CD4-positive, alpha-beta T cell (primary cell): ENCODE measurements at regions not wholly inside any gene's neighbourhood (a gene's known extent, or its start where the extent isn't known, plus 50 kb on each side); places are given as distances from the start of the nearest gene placed in this dataset.

Experiments
- ATAC-seq: fragments of 200-7000 bp; cut with Tn5 transposase; one replicate; pipeline ENCODE4 v1.10.0; 2022; ENCODE audit warnings: mild to moderate bottlenecking; ENCODE audit not compliant: poor library complexity
- CTCF ChIA-PET: fragments of 350-600 bp; sonication (Branson Sonifier 250); formaldehyde crosslinking; loops from one replicate; lab custom pipeline; 2021; ENCODE audit warnings: antibody characterized with exemption, inconsistent platforms; lab: Charles Lee
- POLR2A ChIA-PET: fragments of 350-600 bp; sonication (Branson Sonifier 250); formaldehyde crosslinking; loops from one replicate; lab custom pipeline; 2021; ENCODE audit warnings: antibody characterized with exemption, inconsistent platforms; lab: Charles Lee
- DNase-seq, 14 experiments: peaks; one replicate each; pipeline ENCODE4 v3.0.0-alpha.2; 2013 to 2020; ENCODE audit warnings: mixed read lengths in 2 of 14
- H3K27ac ChIP-seq, 2 donors: one replicate each; pipeline versions ENCODE4 v1.5.1 to v1.7.0; 2013; ENCODE audit warnings: low read length in 2 of 2, low read depth in 1 of 2, mild to moderate bottlenecking in 1 of 2
- H3K27me3 ChIP-seq, 2 experiments: 1 replicate in 1 of 2; 2 replicates in 1 of 2; pipeline versions ENCODE4 v1.6.1 to v1.7.0; 2013; ENCODE audit warnings: low read length in 2 of 2, control low read depth in 1 of 2, mild to moderate bottlenecking in 1 of 2, moderate library complexity in 1 of 2; ENCODE audit not compliant: insufficient read depth in 2 of 2, control insufficient read depth in 1 of 2
- H3K36me3 ChIP-seq: one replicate; pipeline ENCODE4 v1.6.1; 2013; ENCODE audit warnings: low read length, control low read depth; ENCODE audit not compliant: insufficient read depth
- H3K4me1 ChIP-seq: one replicate; pipeline ENCODE4 v1.6.1; 2013; ENCODE audit warnings: low read length, control low read depth; ENCODE audit not compliant: insufficient read depth
- H3K4me3 ChIP-seq: one replicate; pipeline ENCODE4 v1.5.1; 2013; ENCODE audit warnings: mild to moderate bottlenecking, low read length, moderate library complexity
- H3K9me3 ChIP-seq, 2 experiments: 1 replicate in 1 of 2; 2 replicates in 1 of 2; pipeline versions ENCODE4 v1.6.1 to v1.7.0; 2013; ENCODE audit warnings: low read length in 2 of 2, mild to moderate bottlenecking in 2 of 2, control low read depth in 1 of 2, moderate library complexity in 1 of 2; ENCODE audit not compliant: control insufficient read depth in 1 of 2, insufficient read depth in 1 of 2
- H3K27ac Mint-ChIP-seq: one replicate; pipeline ENCODE4 v1.8.0; 2020; ENCODE audit warnings: mixed read lengths
- H3K27me3 Mint-ChIP-seq: one replicate; pipeline ENCODE4 v1.8.0; 2021; ENCODE audit warnings: mixed read lengths
- H3K36me3 Mint-ChIP-seq: one replicate; pipeline ENCODE4 v1.8.0; 2021; ENCODE audit warnings: low read depth, mixed read lengths
- H3K4me1 Mint-ChIP-seq: one replicate; pipeline ENCODE4 v1.8.0; 2021; ENCODE audit warnings: low read depth, mixed read lengths
- H3K4me3 Mint-ChIP-seq: one replicate; pipeline ENCODE4 v1.8.0; 2020; ENCODE audit warnings: mild to moderate bottlenecking, mixed read lengths
- H3K9me3 Mint-ChIP-seq: one replicate; pipeline ENCODE4 v1.8.0; 2020; ENCODE audit warnings: mixed read lengths
- intact Hi-C, 2 experiments: fragments of 100-400 bp; cut with DNase I in 1 of 2; cut with micrococcal nuclease in 1 of 2; formaldehyde crosslinking; loops; one replicate each; pipeline versions ENCODE4 v1.15.1 to v1.9.0; 2023 to 2025; cut with DNase I, micrococcal nuclease
- TF ChIP-seq, protein P1 (sequence below): fragments of 200-600 bp; IDR thresholded peaks from one replicate; pipeline ENCODE4 v1.8.0; 2022; ENCODE audit warnings: antibody characterized with exemption, mild to moderate bottlenecking

DNA sequence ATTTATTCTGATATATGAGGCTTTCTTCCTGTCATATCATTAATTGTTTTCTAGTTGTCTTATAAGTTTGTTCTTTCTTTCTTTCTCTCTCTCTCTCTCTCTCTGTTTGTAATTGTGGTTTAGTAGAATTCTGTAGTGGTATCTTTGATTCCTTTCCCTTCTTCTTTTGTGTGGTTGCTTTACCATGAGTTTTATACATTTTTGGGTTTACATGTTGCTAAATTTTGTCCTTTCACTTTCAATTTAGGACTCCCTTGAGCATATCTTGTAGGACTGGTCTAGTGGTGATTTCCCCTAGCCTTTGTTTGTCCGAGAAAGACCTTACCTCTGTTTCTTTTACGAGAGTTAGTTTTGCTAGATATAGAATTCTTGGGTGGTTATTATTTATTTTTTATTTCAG, 162.3 kb upstream of the CHRM3 start:
- Mint-ChIP-seq H3K27me3 (no peaks in the 10 kb centered on the region), H3K4me1 (no peaks in the 10 kb centered on the region), H3K36me3 (no peaks in the 10 kb centered on the region), H3K4me3 (no peak overlapping the region), H3K9me3 (peaks cover 14% of the 10 kb centered on the region), H3K27ac (no peak overlapping the region)
- Histone ChIP-seq H3K36me3 (no peaks in the 10 kb centered on the region), H3K4me1 (no peaks in the 10 kb centered on the region), H3K27me3 (no peaks in the 10 kb centered on the region), H3K27ac (no peak overlapping the region), H3K4me3 (no peak overlapping the region), H3K9me3 (peaks cover 8 to 9% of the 10 kb centered on the region in 2 experiments)
- no peak for ATAC-seq
- DNase-seq, result no peak
- TF ChIP-seq, protein P1, sequence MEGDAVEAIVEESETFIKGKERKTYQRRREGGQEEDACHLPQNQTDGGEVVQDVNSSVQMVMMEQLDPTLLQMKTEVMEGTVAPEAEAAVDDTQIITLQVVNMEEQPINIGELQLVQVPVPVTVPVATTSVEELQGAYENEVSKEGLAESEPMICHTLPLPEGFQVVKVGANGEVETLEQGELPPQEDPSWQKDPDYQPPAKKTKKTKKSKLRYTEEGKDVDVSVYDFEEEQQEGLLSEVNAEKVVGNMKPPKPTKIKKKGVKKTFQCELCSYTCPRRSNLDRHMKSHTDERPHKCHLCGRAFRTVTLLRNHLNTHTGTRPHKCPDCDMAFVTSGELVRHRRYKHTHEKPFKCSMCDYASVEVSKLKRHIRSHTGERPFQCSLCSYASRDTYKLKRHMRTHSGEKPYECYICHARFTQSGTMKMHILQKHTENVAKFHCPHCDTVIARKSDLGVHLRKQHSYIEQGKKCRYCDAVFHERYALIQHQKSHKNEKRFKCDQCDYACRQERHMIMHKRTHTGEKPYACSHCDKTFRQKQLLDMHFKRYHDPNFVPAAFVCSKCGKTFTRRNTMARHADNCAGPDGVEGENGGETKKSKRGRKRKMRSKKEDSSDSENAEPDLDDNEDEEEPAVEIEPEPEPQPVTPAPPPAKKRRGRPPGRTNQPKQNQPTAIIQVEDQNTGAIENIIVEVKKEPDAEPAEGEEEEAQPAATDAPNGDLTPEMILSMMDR, result no peak
- intact Hi-C loops, result no loop called here
- POLR2A ChIA-PET, result no interaction called here
- CTCF ChIA-PET, result no interaction called here

DNA sequence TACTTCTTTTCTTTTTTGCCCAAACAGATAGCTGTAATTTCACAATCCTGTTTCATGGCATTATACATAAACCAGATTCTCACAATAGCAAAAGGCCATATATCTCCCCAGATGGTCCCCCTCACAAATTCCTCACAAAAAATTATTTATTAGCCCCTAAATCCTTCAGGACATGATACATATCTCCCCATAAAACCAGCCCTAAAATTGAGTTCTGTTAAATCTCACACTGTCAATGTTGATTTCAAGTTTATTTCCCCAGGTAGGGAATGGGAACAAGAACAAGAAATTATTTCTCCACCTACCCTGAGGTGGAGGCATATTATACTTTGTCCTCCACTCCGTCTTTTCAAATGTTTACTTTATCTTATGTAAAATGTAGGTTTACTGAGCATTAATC, 163.4 kb upstream of the CHRM3 start:
- Histone ChIP-seq H3K36me3 (no peaks in the 10 kb centered on the region), H3K27ac (no peak overlapping the region), H3K4me1 (no peaks in the 10 kb centered on the region), H3K27me3 (no peaks in the 10 kb centered on the region), H3K9me3 (peaks cover 8 to 9% of the 10 kb centered on the region in 2 experiments), H3K4me3 (no peak overlapping the region)
- TF ChIP-seq, protein P1, result no peak
- no peak overlapping the region for H3K4me3 Mint-ChIP-seq
- H3K27ac Mint-ChIP-seq, result no peak overlapping the region
- no peaks in the 10 kb centered on the region for H3K4me1 Mint-ChIP-seq
- CTCF ChIA-PET, result no interaction called here
- intact Hi-C loops, result no loop called here
- ATAC-seq (no peak), DNase-seq (no peak)
- no peaks in the 10 kb centered on the region for H3K36me3 Mint-ChIP-seq
- no peaks in the 10 kb centered on the region for H3K27me3 Mint-ChIP-seq
- POLR2A ChIA-PET, result no interaction called here
- peaks cover 14% of the 10 kb centered on the region for H3K9me3 Mint-ChIP-seq

DNA sequence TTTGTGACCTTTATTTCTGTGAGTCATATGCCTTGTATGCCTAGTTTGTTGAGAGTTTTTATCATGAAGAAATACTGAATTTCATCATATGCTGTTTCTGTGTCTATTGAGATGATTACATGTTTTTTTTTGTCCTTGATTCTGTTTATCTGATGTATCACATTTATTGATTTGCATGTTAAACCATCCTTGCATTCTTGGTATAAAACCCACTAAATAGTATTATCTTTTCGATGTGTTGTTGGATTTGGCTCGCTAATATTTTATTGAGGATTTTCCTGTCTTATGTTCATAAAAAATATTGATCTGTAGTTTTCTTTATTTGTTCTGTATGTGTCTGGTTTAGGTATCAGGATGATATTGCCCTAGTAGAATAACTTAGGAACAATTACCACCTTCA, 164.7 kb upstream of the CHRM3 start:
- peaks cover 7 to 8% of the 10 kb centered on the region in 2 experiments for H3K9me3 ChIP-seq
- DNase-seq (no peak), ATAC-seq (no peak)
- CTCF ChIA-PET, result no interaction called here
- H3K27me3 ChIP-seq, result no peaks in the 10 kb centered on the region
- TF ChIP-seq, protein P1, result no peak
- H3K36me3 Mint-ChIP-seq, result no peaks in the 10 kb centered on the region
- H3K36me3 ChIP-seq, result no peaks in the 10 kb centered on the region
- H3K4me3 Mint-ChIP-seq, result no peak overlapping the region
- intact Hi-C loops, result no loop called here
- no peak overlapping the region for H3K4me3 ChIP-seq
- H3K4me1 ChIP-seq, result no peaks in the 10 kb centered on the region
- no peak overlapping the region for H3K27ac ChIP-seq
- H3K4me1 Mint-ChIP-seq, result no peaks in the 10 kb centered on the region
- POLR2A ChIA-PET, result no interaction called here
- H3K27ac Mint-ChIP-seq, result no peak overlapping the region
- H3K9me3 Mint-ChIP-seq, result peaks cover 15% of the 10 kb centered on the region
- no peaks in the 10 kb centered on the region for H3K27me3 Mint-ChIP-seq
